Activated CD4-positive, alpha-beta T cell treated with anti-CD3 and anti-CD28 coated beads, Interleukin-2, amount 50 U/mL, for 4 hours (primary cell): ENCODE measurements at regions not wholly inside any gene's neighbourhood (a gene's known extent, or its start where the extent isn't known, plus 50 kb on each side); places are given as distances from the start of the nearest gene placed in this dataset.
"Not testable (repeated sequence)": the region's sequence is repeated elsewhere in the genome, so short reads cannot be mapped to it uniquely, and the experiment has no call there.

Source experiments
- DNase-seq, 2 experiments: peaks; one replicate each; pipeline ENCODE4 v3.0.0-alpha.2; 2020

DNA sequence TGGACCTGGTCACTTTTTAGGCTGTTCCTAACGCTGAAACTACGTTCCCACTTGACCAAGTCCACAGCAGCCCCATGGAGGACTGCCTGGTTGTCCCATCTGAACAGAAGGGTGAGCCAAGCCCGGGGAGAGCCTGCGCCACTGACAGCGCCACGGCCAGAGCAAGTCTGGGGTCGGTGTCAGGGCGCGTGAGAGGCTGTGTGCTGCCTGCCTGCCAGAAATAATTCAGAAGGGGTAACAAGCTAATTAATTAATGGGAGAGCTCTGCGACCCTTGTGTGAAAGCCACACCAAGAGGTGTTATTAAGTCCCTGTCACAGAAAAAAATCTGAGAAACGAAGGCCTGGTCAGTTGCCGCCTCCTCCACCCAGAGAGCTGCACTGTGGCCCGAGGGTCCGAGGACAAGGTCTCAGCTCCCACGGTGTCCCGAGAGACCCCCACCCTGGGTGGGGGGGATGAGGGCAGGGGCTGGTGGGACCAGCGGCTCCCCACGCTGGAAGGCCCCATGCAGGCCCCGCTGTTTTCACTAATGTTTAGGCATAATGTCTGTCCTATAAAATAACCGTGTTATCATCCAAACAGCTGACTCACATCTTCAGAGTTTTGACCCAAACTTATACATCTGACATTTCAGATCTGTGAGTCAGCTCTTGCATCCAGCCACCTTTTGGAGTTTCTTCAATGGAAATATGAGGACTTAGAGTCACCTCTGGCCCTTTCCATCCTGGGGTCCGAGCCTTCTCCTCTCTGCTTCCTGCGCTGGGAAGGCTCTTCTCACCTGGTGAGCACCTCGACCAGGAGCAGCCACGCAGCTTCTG, 58.5 kb downstream of the DLL1 start:
- no peak for DNase-seq

DNA sequence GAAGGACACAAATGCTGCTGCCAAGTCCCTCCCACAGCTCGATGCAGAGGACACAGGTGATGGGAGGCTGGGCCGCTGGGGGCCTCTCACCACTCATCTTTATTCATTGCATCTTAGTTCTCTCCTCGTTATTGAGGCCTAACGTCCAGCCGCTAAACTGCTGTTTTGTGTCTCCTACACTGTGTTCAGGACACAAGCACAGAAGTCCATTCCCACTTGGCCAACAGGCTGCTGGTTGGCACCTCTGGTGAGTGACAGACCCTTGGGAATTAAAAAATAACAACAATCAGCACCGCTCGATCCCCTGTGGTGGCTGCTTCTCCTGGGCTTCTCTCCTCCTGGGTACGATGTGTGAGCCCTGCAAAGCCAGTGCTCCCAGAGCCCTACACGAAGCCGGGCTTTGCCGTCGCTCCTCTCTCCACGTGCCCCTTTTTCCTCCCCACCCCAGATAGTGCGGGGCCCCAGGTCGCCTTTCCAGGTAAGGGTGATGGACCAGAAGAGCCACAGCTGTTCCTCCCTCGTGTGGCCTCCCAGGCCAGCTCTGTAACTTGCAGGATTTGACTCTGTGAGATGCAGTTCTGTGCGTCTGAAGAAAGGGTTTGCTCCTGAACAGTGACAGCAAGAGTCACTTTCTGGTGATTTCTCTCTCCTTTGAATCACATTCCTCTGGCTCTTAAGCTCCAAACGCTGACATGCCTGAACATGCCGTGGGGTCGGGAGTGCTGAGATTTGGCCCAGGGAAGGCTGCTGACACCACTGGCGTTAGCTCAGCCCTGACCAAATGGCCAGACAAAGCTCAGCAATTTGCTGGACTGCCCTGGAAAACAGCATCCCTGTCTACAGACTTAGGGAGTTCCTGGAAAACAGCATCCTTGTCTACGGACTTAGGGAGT, 59.3 kb downstream of the DLL1 start:
- DNase-seq = no peak

DNA sequence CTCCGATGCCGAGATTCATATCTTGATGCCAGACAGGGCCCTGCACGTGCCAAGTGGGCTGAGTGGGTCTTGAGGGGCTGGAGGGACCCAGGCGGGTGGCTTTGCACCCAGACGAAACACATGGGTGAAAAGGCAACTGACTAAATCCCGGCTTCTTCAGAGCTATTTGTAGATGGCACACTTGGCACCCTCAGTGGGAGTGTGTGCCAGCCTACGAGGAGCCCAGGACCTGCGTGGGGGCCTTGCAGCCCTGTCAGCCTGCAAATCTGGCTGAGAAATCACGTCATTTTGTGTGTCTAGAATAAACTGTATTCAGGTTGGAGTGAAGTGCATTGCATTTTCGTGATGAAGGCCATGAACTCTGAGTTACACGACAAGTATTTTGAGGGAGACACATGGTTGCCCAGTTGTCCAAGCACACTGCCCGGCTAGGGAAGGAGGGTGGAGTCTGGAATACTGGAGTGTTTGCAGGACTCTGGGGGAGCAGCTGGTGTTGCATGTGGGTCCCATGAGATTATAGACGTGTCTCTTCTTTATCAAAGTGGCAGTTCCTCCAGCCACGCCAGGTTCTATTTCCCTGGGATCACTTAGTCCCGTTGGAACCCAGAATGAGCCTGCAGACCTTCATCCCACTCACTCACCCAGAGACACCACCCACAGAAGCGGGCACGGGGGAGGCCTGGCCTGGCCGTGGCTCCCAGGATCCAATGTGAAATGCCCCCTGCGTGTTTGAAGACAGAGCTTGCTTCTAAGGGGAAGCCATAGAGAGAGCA, 60.2 kb downstream of the DLL1 start:
- no peak for DNase-seq

DNA sequence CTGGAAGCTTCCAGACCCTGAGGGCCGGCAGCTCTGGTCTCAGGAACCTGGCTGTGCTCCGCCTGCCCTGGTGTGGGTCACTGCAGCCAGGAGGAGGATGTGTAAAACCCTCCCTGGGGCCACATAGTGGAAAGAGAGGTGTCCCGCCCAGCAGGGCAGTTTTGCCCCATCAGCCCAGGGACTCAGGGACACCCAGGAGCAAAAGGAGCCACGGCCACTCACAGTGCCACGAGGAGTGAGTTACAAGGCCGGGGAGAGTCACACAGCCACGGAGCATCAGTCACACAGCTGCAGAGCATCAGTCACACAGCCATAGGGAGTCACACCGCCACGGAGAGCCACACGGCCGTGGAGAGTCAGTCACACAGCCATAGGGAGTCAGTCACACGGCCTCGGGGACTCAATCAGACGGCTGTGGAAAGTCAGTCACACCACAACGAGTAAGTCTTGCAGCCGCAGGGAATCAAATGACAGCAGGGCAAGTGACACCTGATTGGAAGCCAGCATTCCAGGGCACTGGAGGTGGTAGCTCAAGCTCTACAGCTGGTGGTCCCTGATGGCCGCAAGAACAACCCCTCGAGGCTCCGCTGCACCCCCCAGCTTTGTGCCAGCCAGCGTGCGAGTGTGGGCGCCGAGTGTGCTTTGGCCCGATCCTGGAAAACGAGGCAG, 60.9 kb downstream of the DLL1 start:
- no peak for DNase-seq

DNA sequence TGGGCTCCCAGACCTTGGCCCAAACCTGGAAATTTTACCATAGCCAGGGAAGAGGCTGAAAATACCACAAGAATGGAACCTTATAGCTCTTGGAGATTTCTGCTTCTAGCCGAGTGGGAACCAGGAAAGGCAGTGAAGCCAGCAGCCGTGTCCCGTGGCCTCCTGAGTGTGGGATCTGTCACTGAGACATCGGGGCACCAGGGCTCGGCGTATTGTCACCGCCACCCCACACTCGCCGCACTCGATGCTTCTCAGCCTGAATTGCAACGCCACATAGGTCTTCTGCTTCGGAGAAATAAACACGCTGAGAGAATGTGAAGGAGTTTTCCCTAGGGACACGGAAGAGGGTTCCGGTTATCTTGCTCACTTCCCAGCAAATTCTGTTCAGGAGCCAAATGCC, 61.5 kb downstream of the DLL1 start:
- DNase-seq = no peak

DNA sequence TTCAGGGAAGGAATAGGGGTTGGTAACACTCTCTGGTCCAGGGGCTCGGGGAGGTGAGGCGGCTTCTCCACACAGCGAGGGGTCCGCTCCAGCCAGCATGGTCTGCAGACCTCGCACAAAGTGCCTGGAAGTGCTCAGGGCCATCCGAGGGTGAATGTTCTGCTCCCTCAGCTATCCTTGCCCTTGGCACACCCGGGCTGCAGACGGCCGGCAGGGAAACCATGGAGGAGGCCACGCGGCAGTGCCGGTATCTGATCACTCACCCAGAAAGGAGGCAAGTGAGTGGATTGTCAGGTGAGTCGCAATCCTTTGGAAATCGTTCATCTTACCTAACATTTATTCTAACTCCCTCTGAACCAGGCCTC, 62.0 kb downstream of the DLL1 start:
- no peak for DNase-seq

DNA sequence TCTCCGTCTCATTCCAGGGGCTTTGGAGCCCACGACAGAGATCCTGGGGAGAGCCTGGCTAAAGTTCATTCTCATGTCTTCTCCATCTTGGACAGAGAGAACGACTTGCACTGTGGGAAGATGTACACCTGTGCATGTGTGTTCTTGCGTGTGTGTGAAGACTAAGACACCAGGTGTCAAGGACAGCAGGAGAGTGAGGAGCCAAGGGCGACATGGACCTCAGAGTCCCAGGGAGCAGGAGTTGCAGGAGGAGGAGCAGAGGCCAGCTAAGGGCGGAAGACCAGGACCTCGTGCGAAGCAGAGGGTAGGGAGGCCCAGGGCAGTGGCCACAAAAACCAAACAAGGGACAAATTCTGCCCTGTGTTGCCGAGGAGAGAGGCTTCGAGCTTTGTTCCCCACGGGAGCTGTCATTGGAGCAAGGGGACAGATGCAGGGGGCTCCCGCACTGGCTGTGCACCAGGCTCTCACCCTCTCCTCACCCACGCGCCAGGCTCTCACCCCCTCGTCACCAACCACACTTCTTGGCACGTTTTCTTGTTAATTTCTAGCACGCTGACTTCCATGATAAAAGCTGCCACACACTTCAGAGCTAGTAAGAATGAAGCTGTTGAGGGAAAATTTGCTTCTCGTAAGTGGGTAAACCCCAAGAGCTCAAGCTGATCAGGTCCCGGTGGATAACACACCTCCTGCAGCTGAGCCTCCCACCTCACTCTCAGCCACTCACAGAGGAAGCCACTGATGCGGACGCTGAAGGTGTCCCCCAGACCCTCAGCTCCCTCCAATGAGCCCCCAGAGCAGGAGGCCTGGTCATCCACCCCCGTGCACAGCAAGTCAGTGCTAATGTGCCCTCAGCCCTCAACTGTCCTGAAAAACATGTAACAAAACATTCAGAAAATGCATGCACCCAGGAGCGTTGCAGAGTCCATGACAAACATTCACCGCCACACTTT, 62.6 kb downstream of the DLL1 start:
- no peak for DNase-seq

DNA sequence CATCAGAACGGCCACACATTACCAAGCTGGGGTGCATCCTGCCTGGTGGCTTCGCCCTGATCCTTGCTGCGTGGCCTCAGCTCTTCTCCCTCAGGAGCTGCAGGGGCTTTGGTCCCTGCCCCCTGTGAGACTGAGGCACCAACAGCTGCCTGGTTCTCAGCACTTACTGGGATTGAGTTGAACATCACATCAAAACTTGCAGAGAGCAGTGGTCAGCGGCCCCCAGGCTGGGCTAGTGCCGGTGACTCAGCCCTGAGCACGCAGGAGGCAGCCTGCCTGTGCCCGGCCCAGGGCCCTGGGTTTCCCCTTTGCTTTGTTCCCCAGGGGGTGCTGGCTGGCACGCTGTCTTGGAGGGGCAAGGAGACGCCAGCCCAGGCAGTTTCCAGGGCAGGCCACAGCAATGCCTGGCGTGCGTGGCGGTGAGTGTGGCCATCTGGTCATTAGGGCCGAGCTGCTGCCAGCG, 63.3 kb downstream of the DLL1 start:
- no peak for DNase-seq

DNA sequence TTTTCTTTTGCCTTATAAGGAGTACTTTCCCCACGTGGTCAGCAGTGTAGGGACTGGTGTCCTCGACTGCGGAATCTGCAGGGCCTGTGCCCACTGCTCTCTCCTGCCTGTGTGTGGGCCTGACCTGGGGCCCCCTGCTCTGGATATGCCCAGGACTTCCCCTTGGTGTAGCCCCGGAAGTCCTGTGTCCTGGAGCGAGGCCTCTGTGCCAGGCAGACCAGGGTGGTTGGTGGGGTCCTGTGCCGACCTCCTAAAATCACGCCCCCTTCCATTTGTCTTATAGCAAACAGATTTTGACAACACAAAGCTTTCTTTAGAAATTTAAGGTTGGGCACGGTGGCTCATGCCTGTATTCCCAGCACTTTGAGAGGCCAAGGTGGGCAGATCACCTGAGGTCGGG, 64.2 kb downstream of the DLL1 start:
- DNase-seq = no peak

DNA sequence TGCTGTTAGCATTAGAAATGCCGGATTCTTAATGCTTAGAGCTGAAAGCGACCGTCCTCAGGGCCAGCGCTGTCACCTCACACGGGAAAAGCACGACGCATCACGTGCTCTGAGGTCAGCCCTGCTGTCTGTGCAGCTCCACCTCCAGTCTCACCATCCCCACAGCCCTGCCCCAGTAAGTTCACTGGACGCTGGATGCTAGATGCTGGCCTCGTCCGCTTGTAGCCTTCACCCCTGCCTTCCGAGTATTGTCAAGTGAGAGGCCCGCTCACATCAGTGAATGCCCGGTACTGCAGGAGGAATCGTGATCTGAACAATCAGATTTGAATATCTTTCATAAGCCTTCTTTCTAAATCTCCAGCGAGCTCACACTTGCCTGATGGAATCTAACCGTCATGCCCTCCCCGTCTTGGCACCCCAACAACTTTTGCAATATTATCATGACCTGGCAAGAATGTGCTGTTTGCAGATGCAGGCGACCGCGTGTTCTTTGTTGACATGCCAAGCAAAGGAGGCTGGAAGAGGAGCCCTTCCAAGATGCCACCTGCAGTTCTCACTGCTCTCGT, 64.9 kb downstream of the DLL1 start:
- DNase-seq = no peak

DNA sequence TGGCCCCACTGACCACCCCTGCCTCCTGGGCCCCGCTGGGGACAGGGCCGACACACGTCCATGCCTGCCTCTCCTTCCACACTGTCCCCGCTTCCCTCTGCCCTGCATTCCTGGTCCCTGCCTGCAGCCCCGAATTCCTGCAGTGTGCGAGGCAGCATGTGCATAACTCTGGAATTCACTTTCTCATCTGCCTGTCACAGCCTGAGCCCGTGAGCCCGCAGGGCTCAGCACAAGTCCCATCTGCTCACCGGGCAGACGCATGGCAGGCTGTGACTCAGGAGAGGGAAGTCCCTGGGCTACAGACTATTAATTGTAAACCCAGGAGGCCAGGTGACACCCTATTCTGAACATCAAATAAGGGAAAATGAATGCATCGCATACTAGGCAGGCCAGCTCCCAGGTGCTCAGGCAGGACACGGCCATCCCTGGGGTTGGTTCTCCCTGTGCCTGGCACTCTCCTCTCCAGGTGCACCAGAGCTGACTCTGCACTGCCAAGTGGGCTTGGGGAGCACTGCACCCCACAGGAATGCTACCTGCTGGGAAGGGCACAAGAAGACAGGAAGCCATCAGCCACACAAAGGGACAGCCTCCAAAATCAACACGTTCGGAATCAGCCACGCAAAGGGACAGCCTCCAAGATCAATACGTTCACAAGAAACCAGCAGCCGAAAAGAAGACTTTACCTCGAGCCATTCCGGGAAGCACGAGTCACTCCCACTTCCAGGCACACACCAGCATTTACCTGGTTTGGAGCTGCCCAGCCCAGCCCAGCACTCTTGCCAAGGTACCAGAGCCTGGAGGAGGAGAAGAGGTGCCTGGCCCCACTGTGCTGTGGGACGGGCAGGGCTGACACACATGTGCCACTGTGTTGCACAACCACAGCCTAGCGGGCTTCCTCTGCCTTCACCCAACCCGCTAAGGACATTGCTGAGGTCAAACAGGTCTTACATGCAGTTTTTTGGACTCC, 65.9 kb downstream of the DLL1 start:
- DNase-seq = no peak

DNA sequence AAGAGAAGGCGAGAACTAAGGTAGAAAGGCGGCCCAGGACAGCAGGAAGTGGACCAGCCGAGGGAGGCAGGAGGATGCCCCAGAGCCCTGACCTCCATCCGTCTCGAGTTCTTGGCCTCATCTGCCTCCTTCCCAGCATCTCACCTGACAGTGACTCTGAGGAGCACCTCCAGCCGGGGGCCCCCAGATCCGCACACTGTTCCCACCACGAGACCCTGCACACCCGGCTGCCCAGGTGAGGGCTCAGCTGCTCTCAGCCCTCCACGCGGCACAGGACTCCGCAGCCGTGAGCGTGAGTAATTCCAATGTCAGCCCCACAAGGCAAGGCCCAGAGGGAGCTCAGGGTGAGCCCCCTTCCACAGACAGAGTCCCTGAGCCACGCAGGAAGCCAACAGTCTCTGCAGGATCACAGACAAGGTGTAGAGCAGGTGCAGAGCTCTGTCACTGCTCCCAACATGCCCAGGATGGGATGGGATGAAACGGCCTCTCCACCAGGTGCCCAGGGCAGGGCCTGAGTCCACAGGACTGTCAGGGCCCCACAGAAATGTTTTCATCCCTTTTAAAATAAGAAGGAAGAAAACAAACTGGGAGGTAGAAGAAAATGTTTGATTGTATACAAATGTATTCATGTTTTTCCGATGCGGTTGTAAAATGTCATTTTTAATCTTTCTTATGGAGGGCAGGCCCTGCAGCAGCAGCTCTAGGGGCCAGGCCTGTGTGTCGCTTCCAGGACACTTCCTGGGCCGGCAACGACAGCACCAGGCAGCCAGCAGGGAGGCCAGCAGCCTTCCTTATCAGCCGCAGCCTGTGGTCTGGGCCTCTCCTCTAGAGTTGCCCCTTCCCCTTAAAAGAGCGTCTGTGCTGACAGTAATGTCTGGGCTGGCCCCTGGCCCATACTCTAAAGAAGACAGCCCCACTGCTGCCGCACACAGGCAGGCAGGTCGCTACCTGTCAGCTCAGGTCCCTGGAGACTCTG, 66.9 kb downstream of the DLL1 start:
- no peak for DNase-seq

DNA sequence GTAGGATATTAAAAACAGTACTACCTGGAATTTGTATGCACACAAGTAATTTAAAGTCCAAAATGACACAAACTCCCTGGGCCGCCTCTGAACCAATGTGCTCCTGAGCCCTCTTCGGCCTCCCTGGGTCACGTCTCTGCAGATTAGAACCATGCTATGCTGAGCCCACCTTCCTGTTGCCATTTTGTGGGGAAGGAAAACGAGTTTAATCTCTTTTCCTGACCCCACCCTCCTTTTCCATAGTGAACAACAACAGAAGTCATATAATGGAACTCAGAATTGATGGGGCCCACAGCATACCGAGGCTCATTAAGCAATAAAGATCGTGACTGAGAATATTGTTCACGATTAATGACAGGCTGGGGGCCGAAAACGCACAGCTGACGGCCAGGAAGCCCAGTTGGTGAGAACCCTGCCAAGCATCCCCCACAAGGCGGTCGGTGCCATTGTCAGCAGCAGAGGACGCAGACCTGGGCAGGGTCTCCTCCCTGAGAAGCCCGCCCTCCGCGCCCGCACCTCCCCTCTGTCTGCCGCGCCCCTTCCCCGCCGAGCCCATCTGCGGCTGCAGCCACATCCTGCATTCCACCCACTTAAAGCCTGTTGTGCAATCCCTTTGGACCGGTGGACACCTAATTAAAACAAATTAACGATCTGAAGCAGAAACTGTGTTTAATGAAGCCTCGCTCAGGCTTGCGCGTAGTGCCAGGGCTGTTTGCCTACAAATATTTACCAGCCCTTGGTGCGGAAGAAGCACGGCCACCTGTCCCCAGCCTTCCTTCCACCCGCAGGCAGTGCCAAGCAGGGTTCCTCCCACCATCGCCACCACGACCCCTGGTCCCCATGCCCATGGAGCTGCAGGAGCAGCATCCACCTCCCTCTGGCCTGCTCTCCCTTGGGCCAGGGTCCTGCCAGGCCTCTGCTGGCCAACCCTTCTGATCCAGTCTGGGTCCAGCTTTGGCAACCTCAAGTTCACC, 68.1 kb downstream of the DLL1 start:
- DNase-seq = no peak

DNA sequence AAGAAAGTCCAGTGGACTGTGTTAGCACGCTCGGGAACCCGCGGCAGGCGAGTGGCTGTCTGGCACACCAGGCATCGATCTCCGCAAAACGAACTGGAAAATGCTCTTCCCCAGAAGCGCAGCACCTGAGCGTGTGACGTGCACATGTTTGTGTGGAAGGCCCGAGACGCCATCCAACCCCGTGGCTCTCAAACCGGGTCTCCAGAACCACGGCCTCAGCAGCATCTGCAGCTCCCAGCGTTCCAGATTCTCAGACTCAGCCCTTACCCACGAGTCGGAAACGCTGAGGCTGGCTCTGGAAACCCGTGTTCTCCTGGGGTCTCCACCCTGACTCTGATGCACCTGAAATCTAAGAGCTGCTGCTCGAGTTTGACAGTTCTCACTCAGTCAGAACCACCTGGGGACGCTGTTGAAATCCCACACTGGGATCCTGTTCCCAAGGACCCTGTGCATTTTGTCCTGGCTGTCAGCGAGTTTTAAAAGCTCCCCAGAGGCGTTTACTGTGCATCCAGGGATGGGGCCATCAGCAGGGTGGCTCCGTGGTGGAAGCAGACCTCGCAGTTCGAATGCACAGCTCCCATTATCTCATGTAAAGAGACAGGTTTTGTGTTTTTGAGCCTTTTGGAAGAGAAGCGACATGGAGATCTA, 69.0 kb downstream of the DLL1 start:
- no peak for DNase-seq

DNA sequence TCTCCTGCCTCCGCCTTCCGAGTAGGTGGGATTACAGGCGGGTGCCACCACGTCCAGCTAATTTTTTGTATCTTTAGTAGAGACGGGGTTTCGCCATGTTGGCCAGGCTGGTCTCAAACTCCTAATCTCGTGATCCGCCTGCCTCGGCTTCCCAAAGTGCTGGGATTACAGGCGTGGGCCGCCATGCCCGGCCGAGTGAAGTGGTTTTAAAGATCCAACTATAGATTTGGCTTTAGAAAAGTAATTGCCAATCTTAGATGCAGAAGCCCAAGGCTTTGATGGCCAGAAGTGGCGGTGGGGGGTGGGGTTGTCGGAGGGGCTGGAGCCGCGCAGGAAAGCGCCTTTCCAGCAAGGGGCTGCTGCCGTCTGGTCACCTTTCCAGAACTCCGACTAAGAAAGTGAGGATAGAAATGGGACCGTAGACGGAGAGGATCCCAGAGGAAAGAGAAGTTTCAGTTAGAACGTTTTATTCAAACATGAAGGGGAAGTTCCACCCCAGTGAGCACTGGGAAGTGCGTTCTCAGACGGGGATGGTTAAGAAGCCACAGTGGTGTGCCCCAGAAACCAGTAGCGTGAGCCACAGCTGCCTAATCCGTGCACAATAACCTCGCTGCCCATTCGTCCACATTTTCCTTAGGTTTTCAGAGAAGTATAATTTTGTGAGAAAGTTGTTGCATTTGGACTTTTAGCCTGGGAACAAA, 69.7 kb downstream of the DLL1 start:
- DNase-seq = no peak

DNA sequence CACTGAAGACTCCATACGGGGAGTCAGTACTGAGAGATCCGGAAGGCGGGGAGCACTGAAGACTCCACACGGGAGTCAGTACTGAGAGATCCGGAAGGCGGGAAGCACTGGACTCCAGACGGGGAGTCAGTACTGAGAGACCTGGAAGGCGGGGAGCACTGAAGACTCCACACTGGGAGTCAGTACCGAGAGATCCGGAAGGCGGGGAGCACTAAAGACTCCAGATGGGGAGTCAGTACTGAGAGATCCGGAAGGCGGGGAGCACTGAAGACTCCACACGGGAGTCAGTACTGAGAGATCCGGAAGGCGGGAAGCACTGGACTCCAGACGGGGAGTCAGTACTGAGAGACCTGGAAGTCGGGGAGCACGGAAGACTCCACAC, 77.2 kb downstream of the DLL1 start:
- DNase-seq = not testable (repeated sequence)
